OCI-LY1 (cell line): ENCODE measurements at regions not wholly inside any gene's neighbourhood (a gene's known extent, or its start where the extent isn't known, plus 50 kb on each side); places are given as distances from the start of the nearest gene placed in this dataset.

Experiments used
- EZH2 ChIP-seq: fragments of 200-600 bp; sonication (generic), shearing (Covaris generic); IDR thresholded peaks from 2 replicates; pipeline ENCODE4 v1.8.0; 2017; ENCODE audit warnings: borderline replicate concordance, mixed run types, mild to moderate bottlenecking, antibody characterized with exemption, low read length, moderate library complexity, mixed read lengths
- TF ChIP-seq, protein P1 (sequence below): fragments of 200-600 bp; sonication (generic), shearing (Covaris generic); IDR thresholded peaks from 2 replicates; pipeline ENCODE4 v1.5.1; 2017; ENCODE audit warnings: mild to moderate bottlenecking, antibody characterized with exemption, low read length, moderate library complexity, mixed read lengths

DNA sequence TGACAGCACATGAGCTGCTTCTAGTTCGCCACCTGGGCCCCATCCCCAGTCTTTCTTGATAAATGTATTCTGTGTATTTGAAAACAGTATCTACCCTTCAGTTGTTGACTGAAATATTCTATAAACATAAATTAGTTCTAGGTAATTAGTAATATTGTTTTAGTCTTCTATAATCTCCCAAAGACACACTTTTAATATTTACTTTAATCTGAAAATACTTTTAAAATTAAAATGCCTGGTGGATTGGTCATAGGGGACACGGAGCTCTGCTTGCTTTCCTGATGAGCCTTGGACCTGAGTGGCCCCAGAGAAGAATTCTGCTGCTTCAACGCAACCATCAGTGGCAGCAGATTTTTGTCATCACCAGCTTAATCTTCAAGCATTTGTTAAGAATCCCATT, 234.5 kb downstream of the THBS2 start:
- TF ChIP-seq, protein P1, sequence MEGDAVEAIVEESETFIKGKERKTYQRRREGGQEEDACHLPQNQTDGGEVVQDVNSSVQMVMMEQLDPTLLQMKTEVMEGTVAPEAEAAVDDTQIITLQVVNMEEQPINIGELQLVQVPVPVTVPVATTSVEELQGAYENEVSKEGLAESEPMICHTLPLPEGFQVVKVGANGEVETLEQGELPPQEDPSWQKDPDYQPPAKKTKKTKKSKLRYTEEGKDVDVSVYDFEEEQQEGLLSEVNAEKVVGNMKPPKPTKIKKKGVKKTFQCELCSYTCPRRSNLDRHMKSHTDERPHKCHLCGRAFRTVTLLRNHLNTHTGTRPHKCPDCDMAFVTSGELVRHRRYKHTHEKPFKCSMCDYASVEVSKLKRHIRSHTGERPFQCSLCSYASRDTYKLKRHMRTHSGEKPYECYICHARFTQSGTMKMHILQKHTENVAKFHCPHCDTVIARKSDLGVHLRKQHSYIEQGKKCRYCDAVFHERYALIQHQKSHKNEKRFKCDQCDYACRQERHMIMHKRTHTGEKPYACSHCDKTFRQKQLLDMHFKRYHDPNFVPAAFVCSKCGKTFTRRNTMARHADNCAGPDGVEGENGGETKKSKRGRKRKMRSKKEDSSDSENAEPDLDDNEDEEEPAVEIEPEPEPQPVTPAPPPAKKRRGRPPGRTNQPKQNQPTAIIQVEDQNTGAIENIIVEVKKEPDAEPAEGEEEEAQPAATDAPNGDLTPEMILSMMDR = no peak
- no peak for TF ChIP-seq EZH2
